ENCODE measurements at regions not wholly inside any gene's neighbourhood (a gene's known extent, or its start where the extent isn't known, plus 50 kb on each side); places are given as distances from the start of the nearest gene placed in this dataset.

GRCh38 chr14:42002141-42002540 is 395.5 kb downstream of the LRFN5 start:
- DNase-seq (ENCODE audit: low read depth, low spot score), result no peak
- Mint-ChIP-seq H3K9me3 (no peaks in the 10 kb centered on the region), H3K4me1 (no peaks in the 10 kb centered on the region), H3K4me3 (no peak overlapping the region), H3K27me3 (ENCODE audit: low read depth) (no peaks in the 10 kb centered on the region), H3K36me3 (ENCODE audit: low read depth) (no peaks in the 10 kb centered on the region), H3K27ac (ENCODE audit: unreplicated experiment) (no peak overlapping the region)
- TF ChIP-seq CTCF (conservative IDR thresholded peaks at IDR 0.05), result no peak

GRCh38 chr14:42001431-42001830 is 394.8 kb downstream of the LRFN5 start:
- no peaks in the 10 kb centered on the region for H3K9me3 Mint-ChIP-seq
- DNase-seq (ENCODE audit: low read depth, low spot score), result no peak
- no peaks in the 10 kb centered on the region for H3K36me3 Mint-ChIP-seq (ENCODE audit: low read depth)
- H3K27me3 Mint-ChIP-seq (ENCODE audit: low read depth), result no peaks in the 10 kb centered on the region
- no peak overlapping the region for H3K27ac Mint-ChIP-seq (ENCODE audit: unreplicated experiment)
- no peak for TF ChIP-seq CTCF (conservative IDR thresholded peaks at IDR 0.05)
- H3K4me3 Mint-ChIP-seq, result no peak overlapping the region
- no peaks in the 10 kb centered on the region for H3K4me1 Mint-ChIP-seq

- TF ChIP-seq CTCF (conservative IDR thresholded peaks at IDR 0.05), result no peak
- Mint-ChIP-seq H3K36me3 (ENCODE audit: low read depth) (no peaks in the 10 kb centered on the region), H3K27ac (ENCODE audit: unreplicated experiment) (no peak overlapping the region), H3K27me3 (ENCODE audit: low read depth) (no peaks in the 10 kb centered on the region), H3K4me1 (no peaks in the 10 kb centered on the region), H3K4me3 (no peak overlapping the region), H3K9me3 (no peaks in the 10 kb centered on the region)
- DNase-seq (ENCODE audit: low read depth, low spot score), result no peak
Observed at GRCh38 chr14:42000450-42000849, 393.8 kb downstream of the LRFN5 start.

GRCh38 chr14:41993687-41994086 is 387.0 kb downstream of the LRFN5 start:
- TF ChIP-seq CTCF (conservative IDR thresholded peaks at IDR 0.05), result no peak
- no peaks in the 10 kb centered on the region for H3K36me3 Mint-ChIP-seq (ENCODE audit: low read depth)
- no peaks in the 10 kb centered on the region for H3K27me3 Mint-ChIP-seq (ENCODE audit: low read depth)
- DNase-seq (ENCODE audit: low read depth, low spot score), result no peak
- no peaks in the 10 kb centered on the region for H3K4me1 Mint-ChIP-seq
- H3K27ac Mint-ChIP-seq (ENCODE audit: unreplicated experiment), result no peak overlapping the region
- H3K4me3 Mint-ChIP-seq, result no peak overlapping the region
- no peaks in the 10 kb centered on the region for H3K9me3 Mint-ChIP-seq

GRCh38 chr14:41986700-41987099 is 380.0 kb downstream of the LRFN5 start:
- TF ChIP-seq CTCF (conservative IDR thresholded peaks at IDR 0.05), result no peak
- H3K9me3 Mint-ChIP-seq, result no peaks in the 10 kb centered on the region
- no peak overlapping the region for H3K4me3 Mint-ChIP-seq
- DNase-seq (ENCODE audit: low read depth, low spot score), result no peak
- no peaks in the 10 kb centered on the region for H3K36me3 Mint-ChIP-seq (ENCODE audit: low read depth)
- H3K27me3 Mint-ChIP-seq (ENCODE audit: low read depth), result no peaks in the 10 kb centered on the region
- no peak overlapping the region for H3K27ac Mint-ChIP-seq (ENCODE audit: unreplicated experiment)
- H3K4me1 Mint-ChIP-seq, result no peaks in the 10 kb centered on the region

GRCh38 chr14:41986083-41986645 is 379.5 kb downstream of the LRFN5 start:
- no peak for DNase-seq (ENCODE audit: low read depth, low spot score)
- Mint-ChIP-seq H3K27ac (ENCODE audit: unreplicated experiment) (no peak overlapping the region), H3K9me3 (no peaks in the 10 kb centered on the region), H3K4me1 (no peaks in the 10 kb centered on the region), H3K4me3 (no peak overlapping the region), H3K36me3 (ENCODE audit: low read depth) (no peaks in the 10 kb centered on the region), H3K27me3 (ENCODE audit: low read depth) (no peaks in the 10 kb centered on the region)
- TF ChIP-seq CTCF (conservative IDR thresholded peaks at IDR 0.05), result no peak

All from neural crest cell (in vitro differentiated cells).